ENCODE measurements at regions not wholly inside any gene's neighbourhood (a gene's known extent, or its start where the extent isn't known, plus 50 kb on each side); places are given as distances from the start of the nearest gene placed in this dataset.

DNA sequence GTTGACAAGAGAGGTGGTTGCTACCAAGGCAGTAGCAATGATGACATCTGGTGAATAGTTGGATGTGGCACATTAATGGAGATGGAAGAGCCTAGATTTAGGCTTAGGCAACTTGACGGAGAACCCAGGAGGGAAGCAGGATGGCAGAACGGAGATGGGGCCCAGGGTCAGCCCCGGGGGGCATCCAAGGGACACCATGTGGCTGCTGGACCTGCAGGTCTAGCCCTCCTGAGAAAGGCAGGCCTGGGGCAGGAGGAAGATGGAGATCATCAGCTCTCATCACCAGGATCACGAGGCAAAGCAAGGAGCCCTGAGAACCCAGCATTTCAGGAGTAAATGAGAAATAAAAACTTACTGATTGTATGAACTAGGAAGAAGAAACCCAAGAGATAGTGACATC is 216.2 kb downstream of the AUH start:
- no peaks in the 10 kb centered on the region for H3K36me3 ChIP-seq (ENCODE audit: control insufficient read depth, insufficient read depth, low read length)
- TF ChIP-seq, protein P1, sequence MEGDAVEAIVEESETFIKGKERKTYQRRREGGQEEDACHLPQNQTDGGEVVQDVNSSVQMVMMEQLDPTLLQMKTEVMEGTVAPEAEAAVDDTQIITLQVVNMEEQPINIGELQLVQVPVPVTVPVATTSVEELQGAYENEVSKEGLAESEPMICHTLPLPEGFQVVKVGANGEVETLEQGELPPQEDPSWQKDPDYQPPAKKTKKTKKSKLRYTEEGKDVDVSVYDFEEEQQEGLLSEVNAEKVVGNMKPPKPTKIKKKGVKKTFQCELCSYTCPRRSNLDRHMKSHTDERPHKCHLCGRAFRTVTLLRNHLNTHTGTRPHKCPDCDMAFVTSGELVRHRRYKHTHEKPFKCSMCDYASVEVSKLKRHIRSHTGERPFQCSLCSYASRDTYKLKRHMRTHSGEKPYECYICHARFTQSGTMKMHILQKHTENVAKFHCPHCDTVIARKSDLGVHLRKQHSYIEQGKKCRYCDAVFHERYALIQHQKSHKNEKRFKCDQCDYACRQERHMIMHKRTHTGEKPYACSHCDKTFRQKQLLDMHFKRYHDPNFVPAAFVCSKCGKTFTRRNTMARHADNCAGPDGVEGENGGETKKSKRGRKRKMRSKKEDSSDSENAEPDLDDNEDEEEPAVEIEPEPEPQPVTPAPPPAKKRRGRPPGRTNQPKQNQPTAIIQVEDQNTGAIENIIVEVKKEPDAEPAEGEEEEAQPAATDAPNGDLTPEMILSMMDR (IDR thresholded peaks at IDR 0.05; ENCODE audit: insufficient read depth, low read length, severe bottlenecking) = no peak
- no peak for FAIRE-seq
- no peaks in the 10 kb centered on the region for H3K27me3 ChIP-seq (ENCODE audit: control insufficient read depth, insufficient read depth, low read length)
- no peak overlapping the region for H3K4me3 ChIP-seq (ENCODE audit: low read depth, low read length)
- no peak for DNase-seq (ENCODE audit: low read depth)

DNA sequence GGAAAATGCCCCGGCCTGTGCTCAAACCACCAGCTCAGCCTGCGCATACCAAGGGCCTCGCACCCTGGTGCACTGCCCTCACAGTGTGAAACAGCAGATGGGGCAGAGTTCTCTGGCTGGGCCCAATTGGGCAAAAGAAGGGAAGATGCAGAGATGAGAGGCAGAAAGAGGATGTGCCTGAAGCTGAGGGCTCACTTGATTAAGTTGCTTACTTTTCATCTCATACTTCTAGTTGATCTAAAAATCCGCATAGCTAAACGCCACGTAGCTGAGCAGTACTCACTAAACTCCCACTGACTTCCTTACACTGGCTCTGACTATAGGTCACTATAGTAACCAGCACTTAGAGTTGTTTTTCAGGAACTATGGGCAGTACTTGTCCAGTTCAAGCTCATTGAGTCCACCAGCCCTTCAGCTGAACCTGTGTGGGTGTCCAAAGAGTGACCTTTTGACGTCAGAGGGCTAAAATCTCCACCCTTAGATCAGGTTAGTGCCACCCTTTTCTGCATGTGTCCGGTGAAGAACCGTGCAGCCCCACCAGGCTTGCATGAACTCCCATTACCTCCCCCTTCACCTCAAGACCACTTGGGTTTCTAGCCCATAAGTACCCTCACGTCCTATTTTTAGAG is 215.2 kb downstream of the AUH start:
- FAIRE-seq (no peak), DNase-seq (ENCODE audit: low read depth) (no peak)
- no peaks in the 10 kb centered on the region for H3K27me3 ChIP-seq (ENCODE audit: control insufficient read depth, insufficient read depth, low read length)
- H3K36me3 ChIP-seq (ENCODE audit: control insufficient read depth, insufficient read depth, low read length) = no peaks in the 10 kb centered on the region
- no peak overlapping the region for H3K4me3 ChIP-seq (ENCODE audit: low read depth, low read length)
- TF ChIP-seq, protein P1 (IDR thresholded peaks at IDR 0.05; ENCODE audit: insufficient read depth, low read length, severe bottlenecking) = no peak

DNA sequence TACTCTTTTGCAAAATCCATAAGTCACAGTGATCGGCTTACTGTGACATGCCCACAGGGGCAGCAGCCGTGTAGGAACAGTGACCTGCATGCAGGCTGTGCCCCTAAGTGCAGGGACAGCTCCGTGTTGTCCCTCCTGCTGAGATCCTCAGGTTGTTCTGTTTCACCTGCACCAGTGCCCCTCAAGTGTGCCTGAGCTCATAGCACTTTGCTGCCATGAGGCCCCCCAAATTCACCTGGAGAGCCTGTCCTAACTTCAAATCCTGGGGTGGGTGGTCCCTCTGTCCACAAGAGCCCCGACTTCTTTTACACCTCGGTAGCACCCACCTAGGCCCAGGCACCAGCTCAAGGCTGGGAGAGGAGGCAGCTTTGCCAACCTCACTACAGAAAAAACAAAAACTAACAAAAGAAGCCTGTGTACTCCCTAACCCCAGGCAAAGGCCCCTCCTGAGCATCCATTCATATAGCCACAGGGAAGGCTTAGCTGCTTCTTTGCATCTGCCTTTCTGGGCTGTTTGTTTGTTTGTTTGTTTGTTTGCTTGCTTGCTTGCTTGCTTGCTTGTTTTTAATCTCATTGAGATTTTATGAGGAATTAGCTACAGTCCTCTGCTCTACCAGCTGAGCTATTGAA is 214.5 kb downstream of the AUH start:
- H3K27me3 ChIP-seq (ENCODE audit: control insufficient read depth, insufficient read depth, low read length) = no peaks in the 10 kb centered on the region
- peak; percentile 28 for FAIRE-seq

DNA sequence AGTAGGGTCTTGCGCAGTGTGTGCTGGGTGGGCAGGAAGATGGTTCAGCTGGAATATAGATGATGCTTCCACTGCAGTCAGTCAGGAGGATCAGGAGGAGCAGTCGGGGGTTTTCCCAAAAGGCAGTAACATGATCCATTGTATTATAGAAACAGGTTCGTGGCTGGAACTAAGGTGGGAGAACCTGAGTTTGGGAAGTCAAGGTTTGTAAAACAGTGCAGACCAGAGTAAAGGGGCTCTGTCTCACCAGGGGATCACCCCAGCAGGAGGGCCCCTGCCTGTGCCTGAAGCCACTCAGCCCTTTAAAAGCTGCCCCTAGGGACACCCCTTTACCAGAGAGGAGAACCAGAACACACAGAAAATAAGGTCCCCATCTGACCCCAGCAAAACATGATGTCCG is 213.4 kb downstream of the AUH start:
- FAIRE-seq (no peak), DNase-seq (ENCODE audit: low read depth) (no peak)
- Histone ChIP-seq H3K27me3 (ENCODE audit: control insufficient read depth, insufficient read depth, low read length) (no peaks in the 10 kb centered on the region), H3K4me3 (ENCODE audit: low read depth, low read length) (no peak overlapping the region), H3K36me3 (ENCODE audit: control insufficient read depth, insufficient read depth, low read length) (no peaks in the 10 kb centered on the region)
- TF ChIP-seq, protein P1 (IDR thresholded peaks at IDR 0.05; ENCODE audit: insufficient read depth, low read length, severe bottlenecking) = no peak

More for the DNA sequence above, 214.5 kb downstream of the AUH start:
- TF ChIP-seq, protein P1 (IDR thresholded peaks at IDR 0.05; ENCODE audit: insufficient read depth, low read length, severe bottlenecking) = no peak
- DNase-seq (ENCODE audit: low read depth) = no peak
- Histone ChIP-seq H3K4me3 (ENCODE audit: low read depth, low read length) (no peak overlapping the region), H3K36me3 (ENCODE audit: control insufficient read depth, insufficient read depth, low read length) (no peaks in the 10 kb centered on the region)

- DNase-seq (ENCODE audit: low read depth) (no peak), FAIRE-seq (no peak)
- Histone ChIP-seq H3K36me3 (ENCODE audit: control insufficient read depth, insufficient read depth, low read length) (no peaks in the 10 kb centered on the region), H3K27me3 (ENCODE audit: control insufficient read depth, insufficient read depth, low read length) (no peaks in the 10 kb centered on the region), H3K4me3 (ENCODE audit: low read depth, low read length) (no peak overlapping the region)
- TF ChIP-seq, protein P1 (IDR thresholded peaks at IDR 0.05; ENCODE audit: insufficient read depth, low read length, severe bottlenecking) = no peak
Measured at GRCh38 chr9:91150273-91150997, 211.3 kb downstream of the AUH start.

Measured in bronchial epithelial cell (primary cell).